GF-D8 (cell line): ENCODE measurements at regions not wholly inside any gene's neighbourhood (a gene's known extent, or its start where the extent isn't known, plus 50 kb on each side); places are given as distances from the start of the nearest gene placed in this dataset.

Experiments used
- DNase-seq: peaks from one replicate; lab custom pipeline; 2025; lab: John Stamatoyannopoulos, UW

- no peak for DNase-seq
Observed at GRCh38 chr11:122062763-122063162, 53.3 kb downstream of the BLID start.

GRCh38 chr11:122059565-122059964, 56.5 kb downstream of the BLID start:
- no peak for DNase-seq

GRCh38 chr11:122050021-122050690, 65.9 kb downstream of the BLID start:
- no peak for DNase-seq

- DNase-seq: no peak
Observed at GRCh38 chr11:122048401-122048800, 67.6 kb downstream of the BLID start.

GRCh38 chr11:122046846-122047245, 69.2 kb downstream of the BLID start:
- no peak for DNase-seq

- no peak for DNase-seq
Observed at GRCh38 chr11:122046438-122046837, 69.6 kb downstream of the BLID start.

GRCh38 chr11:122045181-122045586, 70.8 kb downstream of the BLID start:
- no peak for DNase-seq

- DNase-seq: no peak
Observed at GRCh38 chr11:122044086-122044485, 71.9 kb downstream of the BLID start.

GRCh38 chr11:122042981-122043380, 73.0 kb downstream of the BLID start:
- DNase-seq: no peak

- DNase-seq: no peak
Observed at GRCh38 chr11:122040464-122040863, 75.6 kb downstream of the BLID start.

- no peak for DNase-seq
Observed at GRCh38 chr11:122038543-122038942, 77.5 kb downstream of the BLID start.

GRCh38 chr11:122037911-122038310, 78.1 kb downstream of the BLID start:
- no peak for DNase-seq

GRCh38 chr11:122036493-122036892, 79.5 kb downstream of the BLID start:
- no peak for DNase-seq

GRCh38 chr11:122036018-122036417, 80.0 kb downstream of the BLID start:
- DNase-seq: no peak

- no peak for DNase-seq
Observed at GRCh38 chr11:122033631-122034030, 82.4 kb downstream of the BLID start.

GRCh38 chr11:122033193-122033592, 82.8 kb downstream of the BLID start:
- no peak for DNase-seq

GRCh38 chr11:122032317-122032716, 83.7 kb downstream of the BLID start:
- DNase-seq: no peak

- no peak for DNase-seq
Observed at GRCh38 chr11:122031813-122032212, 84.2 kb downstream of the BLID start.

- no peak for DNase-seq
Observed at GRCh38 chr11:122030286-122030685, 85.7 kb downstream of the BLID start.

GRCh38 chr11:122028545-122028944, 87.5 kb downstream of the BLID start:
- no peak for DNase-seq

- no peak for DNase-seq
Observed at GRCh38 chr11:122028036-122028435, 88.0 kb downstream of the BLID start.

GRCh38 chr11:122025757-122026156, 90.3 kb downstream of the BLID start:
- DNase-seq: no peak

- DNase-seq: no peak
Observed at GRCh38 chr11:122024278-122024677, 91.7 kb downstream of the BLID start.

GRCh38 chr11:122023614-122024250, 92.3 kb downstream of the BLID start:
- DNase-seq: no peak
